Fibroblast of mammary gland (primary cell): ENCODE measurements at regions not wholly inside any gene's neighbourhood (a gene's known extent, or its start where the extent isn't known, plus 50 kb on each side); places are given as distances from the start of the nearest gene placed in this dataset.
"Not testable (repeated sequence)": the region's sequence is repeated elsewhere in the genome, so short reads cannot be mapped to it uniquely, and the experiment has no call there.

Experiments used
- DNase-seq: peaks from one replicate; pipeline ENCODE4 v3.0.0-alpha.2; 2010; ENCODE audit warnings: low read depth
- H3K4me3 ChIP-seq: 2 replicates; pipeline ENCODE4 v1.5.1; 2011; ENCODE audit warnings: low read depth, mild to moderate bottlenecking, low read length, moderate library complexity; ENCODE audit not compliant: control insufficient read depth
- CTCF ChIP-seq: conservative IDR thresholded peaks from 2 replicates; pipeline ENCODE4 v1.5.1; 2011; ENCODE audit warnings: low read depth, low read length, inconsistent platforms; ENCODE audit not compliant: control insufficient read depth, insufficient read depth

- no peak for DNase-seq
- H3K4me3 ChIP-seq, result no peak overlapping the region
- TF ChIP-seq CTCF, result no peak
Observed at GRCh38 chr5:2153802-2154201, 271.1 kb upstream of the IRX4 start.

- no peak overlapping the region for H3K4me3 ChIP-seq
- no peak for TF ChIP-seq CTCF
- DNase-seq, result no peak
Observed at GRCh38 chr5:2153350-2153749, 270.6 kb upstream of the IRX4 start.

- peak; percentile 64 for TF ChIP-seq CTCF
- not testable (repeated sequence) for H3K4me3 ChIP-seq
- peak; percentile 14 for DNase-seq
Observed at GRCh38 chr5:2151301-2151888, 268.7 kb upstream of the IRX4 start.

GRCh38 chr5:2149195-2149539 lies 266.4 kb upstream of the IRX4 start:
- DNase-seq, result peak; percentile 16
- no peak for TF ChIP-seq CTCF
- no peak overlapping the region for H3K4me3 ChIP-seq

- TF ChIP-seq CTCF, result no peak
Observed at GRCh38 chr5:2148312-2149194, 265.8 kb upstream of the IRX4 start.

GRCh38 chr5:2147504-2148311 lies 265.0 kb upstream of the IRX4 start:
- no peak for DNase-seq
- TF ChIP-seq CTCF, result no peak
- no peak overlapping the region for H3K4me3 ChIP-seq

More at GRCh38 chr5:2148312-2149194, 265.8 kb upstream of the IRX4 start:
- DNase-seq, result no peak
- H3K4me3 ChIP-seq, result no peak overlapping the region
